HepG2 (cell line): ENCODE measurements at regions not wholly inside any gene's neighbourhood (a gene's known extent, or its start where the extent isn't known, plus 50 kb on each side); places are given as distances from the start of the nearest gene placed in this dataset.
A peak's percentile ranks its signal among the peaks of the same experiment; 100 is the strongest.

Experiments
- CENPX ChIP-seq: sonication (generic); formaldehyde crosslinking; IDR thresholded peaks from 2 replicates; pipeline ENCODE4 v1.9.0; 2021; ENCODE audit warnings: mild to moderate bottlenecking, missing genetic modification reagents, moderate library complexity
- HHEX ChIP-seq: IDR thresholded peaks from 2 replicates; pipeline ENCODE4 v1.6.1; 2016; ENCODE audit warnings: control low read depth
- MAF1 ChIP-seq: sonication (generic); formaldehyde crosslinking; IDR thresholded peaks from 2 replicates; pipeline ENCODE4 v1.5.0; 2020; ENCODE audit warnings: missing genetic modification reagents, borderline replicate concordance
- PHF21A ChIP-seq: sonication (generic); formaldehyde crosslinking; IDR thresholded peaks from 2 replicates; pipeline ENCODE4 v1.5.0; 2020; ENCODE audit warnings: mild to moderate bottlenecking, missing genetic modification reagents
- POLR2G ChIP-seq: fragments of 200-400 bp; formaldehyde crosslinking; IDR thresholded peaks from 2 replicates; pipeline ENCODE4 v1.6.1; 2018; ENCODE audit warnings: mild to moderate bottlenecking, low read depth, low read length, moderate library complexity
- TRIM24 ChIP-seq: sonication (generic); formaldehyde crosslinking; IDR thresholded peaks from 2 replicates; pipeline ENCODE4 v1.8.0; 2022; ENCODE audit warnings: mild to moderate bottlenecking, missing genetic modification reagents
- U2AF1 ChIP-seq: fragments of 200-400 bp; formaldehyde crosslinking; optimal IDR thresholded peaks from 2 replicates; pipeline ENCODE3; 2017; ENCODE audit warnings: mild to moderate bottlenecking, low read depth, low read length
- ZFP82 ChIP-seq: sonication (generic); formaldehyde crosslinking; IDR thresholded peaks from 2 replicates; pipeline ENCODE4 v1.5.1; 2020; ENCODE audit warnings: mild to moderate bottlenecking, missing genetic modification reagents, borderline replicate concordance
- ZNF230 ChIP-seq: sonication (generic); formaldehyde crosslinking; IDR thresholded peaks from 2 replicates; pipeline ENCODE4 v1.4.0; 2020; ENCODE audit warnings: mild to moderate bottlenecking, missing genetic modification reagents
- ZNF256 ChIP-seq: sonication (generic); formaldehyde crosslinking; conservative IDR thresholded peaks from 2 replicates; pipeline ENCODE4 v1.4.0; 2020; ENCODE audit warnings: missing genetic modification reagents
- ZNF547 ChIP-seq: sonication (generic); formaldehyde crosslinking; IDR thresholded peaks from 2 replicates; pipeline ENCODE4 v1.5.1; 2020; ENCODE audit warnings: mild to moderate bottlenecking, missing genetic modification reagents
- ZNF83 ChIP-seq: sonication (generic); formaldehyde crosslinking; IDR thresholded peaks from 2 replicates; pipeline ENCODE4 v1.4.0; 2020; ENCODE audit warnings: missing genetic modification reagents, mild to moderate bottlenecking, borderline replicate concordance
- ZSCAN21 ChIP-seq: sonication (generic); formaldehyde crosslinking; IDR thresholded peaks from 2 replicates; pipeline ENCODE4 v1.8.0; 2022; ENCODE audit warnings: mild to moderate bottlenecking, missing genetic modification reagents, moderate library complexity, borderline replicate concordance
- ZZZ3 ChIP-seq: sonication (generic); formaldehyde crosslinking; IDR thresholded peaks from 2 replicates; pipeline ENCODE4 v1.4.0; 2020; ENCODE audit warnings: missing genetic modification reagents, mild to moderate bottlenecking, borderline replicate concordance
- TF ChIP-seq, protein P1 (sequence below): sonication (generic); formaldehyde crosslinking; IDR thresholded peaks from 2 replicates; pipeline ENCODE4 v1.4.0; 2020; ENCODE audit warnings: missing genetic modification reagents
- TF ChIP-seq, protein P2 (sequence below): IDR thresholded peaks from 2 replicates; pipeline ENCODE4 v1.6.1; 2016; ENCODE audit warnings: missing compliant biosample characterization, missing genetic modification reagents, borderline replicate concordance
- TF ChIP-seq, protein P3 (sequence below): sonication (generic); formaldehyde crosslinking; IDR thresholded peaks from 2 replicates; pipeline ENCODE4 v1.4.0; 2020; ENCODE audit warnings: missing genetic modification reagents
- TF ChIP-seq, protein P4 (sequence below): sonication (generic); formaldehyde crosslinking; IDR thresholded peaks from 2 replicates; pipeline ENCODE4 v1.4.0; 2020; ENCODE audit warnings: mild to moderate bottlenecking, missing genetic modification reagents

DNA sequence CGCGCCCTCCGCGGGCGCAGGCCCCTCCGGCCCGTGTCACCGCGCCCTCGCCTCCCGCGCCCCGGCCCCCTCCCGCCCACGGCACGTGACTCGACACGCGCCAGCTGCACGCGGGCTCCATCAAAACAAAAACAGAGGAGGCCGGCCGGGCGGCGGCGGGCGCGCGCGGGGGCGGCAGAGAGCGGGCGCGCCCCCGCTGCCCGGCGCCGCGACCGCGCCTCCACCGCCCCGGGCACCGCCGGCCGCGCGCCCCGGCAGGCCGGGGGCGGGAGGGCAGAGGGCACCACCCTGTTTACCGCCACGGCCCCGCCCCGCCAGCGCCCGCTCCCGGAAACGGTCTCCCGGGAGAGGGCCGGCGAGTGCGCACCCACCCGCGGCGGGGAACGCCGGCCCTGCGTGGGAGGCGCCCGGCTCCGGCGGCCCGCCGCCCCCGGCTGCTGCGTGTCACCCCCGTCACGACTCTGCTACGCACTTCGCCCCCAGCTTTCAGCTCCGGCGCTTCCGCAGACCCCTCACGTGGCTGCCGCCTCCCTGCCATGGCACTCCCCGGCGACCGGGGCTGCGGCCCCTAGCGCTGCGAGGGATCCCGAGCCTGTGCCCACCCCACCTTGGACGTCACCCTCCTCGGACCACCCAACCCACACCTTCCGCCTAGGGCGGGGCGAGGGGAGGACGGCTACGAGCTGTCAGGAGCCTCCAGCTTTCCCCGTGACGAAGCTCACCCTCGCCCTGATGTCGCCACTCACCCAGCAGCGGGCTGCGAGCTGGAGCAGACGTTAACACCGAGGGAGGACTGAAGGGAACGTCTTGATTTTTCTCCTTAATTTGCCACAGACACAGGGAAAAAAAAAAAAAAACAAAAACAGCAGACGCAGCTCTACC is 221.6 kb upstream of the MKLN1 start (continued):
- TF ChIP-seq, protein P1, sequence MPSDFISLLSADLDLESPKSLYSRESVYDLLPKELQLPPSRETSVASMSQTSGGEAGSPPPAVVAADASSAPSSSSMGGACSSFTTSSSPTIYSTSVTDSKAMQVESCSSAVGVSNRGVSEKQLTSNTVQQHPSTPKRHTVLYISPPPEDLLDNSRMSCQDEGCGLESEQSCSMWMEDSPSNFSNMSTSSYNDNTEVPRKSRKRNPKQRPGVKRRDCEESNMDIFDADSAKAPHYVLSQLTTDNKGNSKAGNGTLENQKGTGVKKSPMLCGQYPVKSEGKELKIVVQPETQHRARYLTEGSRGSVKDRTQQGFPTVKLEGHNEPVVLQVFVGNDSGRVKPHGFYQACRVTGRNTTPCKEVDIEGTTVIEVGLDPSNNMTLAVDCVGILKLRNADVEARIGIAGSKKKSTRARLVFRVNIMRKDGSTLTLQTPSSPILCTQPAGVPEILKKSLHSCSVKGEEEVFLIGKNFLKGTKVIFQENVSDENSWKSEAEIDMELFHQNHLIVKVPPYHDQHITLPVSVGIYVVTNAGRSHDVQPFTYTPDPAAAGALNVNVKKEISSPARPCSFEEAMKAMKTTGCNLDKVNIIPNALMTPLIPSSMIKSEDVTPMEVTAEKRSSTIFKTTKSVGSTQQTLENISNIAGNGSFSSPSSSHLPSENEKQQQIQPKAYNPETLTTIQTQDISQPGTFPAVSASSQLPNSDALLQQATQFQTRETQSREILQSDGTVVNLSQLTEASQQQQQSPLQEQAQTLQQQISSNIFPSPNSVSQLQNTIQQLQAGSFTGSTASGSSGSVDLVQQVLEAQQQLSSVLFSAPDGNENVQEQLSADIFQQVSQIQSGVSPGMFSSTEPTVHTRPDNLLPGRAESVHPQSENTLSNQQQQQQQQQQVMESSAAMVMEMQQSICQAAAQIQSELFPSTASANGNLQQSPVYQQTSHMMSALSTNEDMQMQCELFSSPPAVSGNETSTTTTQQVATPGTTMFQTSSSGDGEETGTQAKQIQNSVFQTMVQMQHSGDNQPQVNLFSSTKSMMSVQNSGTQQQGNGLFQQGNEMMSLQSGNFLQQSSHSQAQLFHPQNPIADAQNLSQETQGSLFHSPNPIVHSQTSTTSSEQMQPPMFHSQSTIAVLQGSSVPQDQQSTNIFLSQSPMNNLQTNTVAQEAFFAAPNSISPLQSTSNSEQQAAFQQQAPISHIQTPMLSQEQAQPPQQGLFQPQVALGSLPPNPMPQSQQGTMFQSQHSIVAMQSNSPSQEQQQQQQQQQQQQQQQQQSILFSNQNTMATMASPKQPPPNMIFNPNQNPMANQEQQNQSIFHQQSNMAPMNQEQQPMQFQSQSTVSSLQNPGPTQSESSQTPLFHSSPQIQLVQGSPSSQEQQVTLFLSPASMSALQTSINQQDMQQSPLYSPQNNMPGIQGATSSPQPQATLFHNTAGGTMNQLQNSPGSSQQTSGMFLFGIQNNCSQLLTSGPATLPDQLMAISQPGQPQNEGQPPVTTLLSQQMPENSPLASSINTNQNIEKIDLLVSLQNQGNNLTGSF (CRISPR knock-in tag) = no peak
- no peak for TF ChIP-seq MAF1
- no peak; the same call in 1 of the 2 replicates for TF ChIP-seq ZFP82
- TF ChIP-seq, protein P2, sequence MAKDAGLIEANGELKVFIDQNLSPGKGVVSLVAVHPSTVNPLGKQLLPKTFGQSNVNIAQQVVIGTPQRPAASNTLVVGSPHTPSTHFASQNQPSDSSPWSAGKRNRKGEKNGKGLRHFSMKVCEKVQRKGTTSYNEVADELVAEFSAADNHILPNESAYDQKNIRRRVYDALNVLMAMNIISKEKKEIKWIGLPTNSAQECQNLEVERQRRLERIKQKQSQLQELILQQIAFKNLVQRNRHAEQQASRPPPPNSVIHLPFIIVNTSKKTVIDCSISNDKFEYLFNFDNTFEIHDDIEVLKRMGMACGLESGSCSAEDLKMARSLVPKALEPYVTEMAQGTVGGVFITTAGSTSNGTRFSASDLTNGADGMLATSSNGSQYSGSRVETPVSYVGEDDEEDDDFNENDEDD (CRISPR knock-in tag) = peak; percentile 14; the same call in 1 of the 2 replicates
- no peak for TF ChIP-seq ZNF256
- TF ChIP-seq HHEX (CRISPR knock-in tag) = no peak
- TF ChIP-seq U2AF1 = no peak
- TF ChIP-seq ZZZ3 (CRISPR knock-in tag) = no peak
- TF ChIP-seq PHF21A (CRISPR knock-in tag) = peak; percentile 29; the same call in 1 of the 2 replicates
- TF ChIP-seq, protein P3, sequence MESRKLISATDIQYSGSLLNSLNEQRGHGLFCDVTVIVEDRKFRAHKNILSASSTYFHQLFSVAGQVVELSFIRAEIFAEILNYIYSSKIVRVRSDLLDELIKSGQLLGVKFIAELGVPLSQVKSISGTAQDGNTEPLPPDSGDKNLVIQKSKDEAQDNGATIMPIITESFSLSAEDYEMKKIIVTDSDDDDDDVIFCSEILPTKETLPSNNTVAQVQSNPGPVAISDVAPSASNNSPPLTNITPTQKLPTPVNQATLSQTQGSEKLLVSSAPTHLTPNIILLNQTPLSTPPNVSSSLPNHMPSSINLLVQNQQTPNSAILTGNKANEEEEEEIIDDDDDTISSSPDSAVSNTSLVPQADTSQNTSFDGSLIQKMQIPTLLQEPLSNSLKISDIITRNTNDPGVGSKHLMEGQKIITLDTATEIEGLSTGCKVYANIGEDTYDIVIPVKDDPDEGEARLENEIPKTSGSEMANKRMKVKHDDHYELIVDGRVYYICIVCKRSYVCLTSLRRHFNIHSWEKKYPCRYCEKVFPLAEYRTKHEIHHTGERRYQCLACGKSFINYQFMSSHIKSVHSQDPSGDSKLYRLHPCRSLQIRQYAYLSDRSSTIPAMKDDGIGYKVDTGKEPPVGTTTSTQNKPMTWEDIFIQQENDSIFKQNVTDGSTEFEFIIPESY = no peak
- no peak for TF ChIP-seq ZNF83 (CRISPR knock-in tag)
- TF ChIP-seq CENPX (CRISPR knock-in tag) = no peak
- 0 out of 2 replicates have a peak, but pooled peaks have one; percentile 21 for TF ChIP-seq ZSCAN21
- TF ChIP-seq POLR2G = peak; percentile 76
- no peak for TF ChIP-seq TRIM24 (CRISPR knock-in tag)
- TF ChIP-seq, protein P4, sequence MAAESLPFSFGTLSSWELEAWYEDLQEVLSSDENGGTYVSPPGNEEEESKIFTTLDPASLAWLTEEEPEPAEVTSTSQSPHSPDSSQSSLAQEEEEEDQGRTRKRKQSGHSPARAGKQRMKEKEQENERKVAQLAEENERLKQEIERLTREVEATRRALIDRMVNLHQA (CRISPR knock-in tag) = no peak
- 0 out of 2 replicates have a peak, but pooled peaks have one; percentile 38 for TF ChIP-seq ZNF230
- no peak for TF ChIP-seq ZNF547 (CRISPR knock-in tag)
